GM23338 (cell line): ENCODE measurements at regions not wholly inside any gene's neighbourhood (a gene's known extent, or its start where the extent isn't known, plus 50 kb on each side); places are given as distances from the start of the nearest gene placed in this dataset.
A peak's percentile ranks its signal among the peaks of the same experiment; 100 is the strongest.

Source experiments
- ATAC-seq: fragments of 200-7000 bp; cut with Tn5 transposase; 3 replicates; pipeline ENCODE4 v1.9.1; 2020
- DNase-seq: peaks from one replicate; pipeline ENCODE4 v3.0.0-alpha.2; 2015; ENCODE audit warnings: low spot score
- H2AFZ ChIP-seq: fragments of 200-600 bp; sonication (generic); 2 replicates; pipeline ENCODE4 v1.8.0; 2016; ENCODE audit warnings: antibody characterized with exemption, mild to moderate bottlenecking, moderate library complexity
- H3F3A ChIP-seq: fragments of 200-600 bp; sonication (generic); replicated peaks from 2 replicates; pipeline ENCODE4 v1.8.0; 2017; ENCODE audit warnings: antibody characterized with exemption, mixed run types, low read depth
- H3K27ac ChIP-seq: fragments of 200-600 bp; sonication (generic); 2 replicates; pipeline ENCODE4 v1.6.1; 2016; ENCODE audit warnings: low read depth
- H3K27me3 ChIP-seq: fragments of 200-600 bp; sonication (generic); 2 replicates; pipeline ENCODE4 v1.8.0; 2016; ENCODE audit warnings: mild to moderate bottlenecking, mixed run types, moderate library complexity; ENCODE audit not compliant: insufficient read depth
- H3K36me3 ChIP-seq: fragments of 200-600 bp; sonication (generic); 2 replicates; pipeline ENCODE4 v1.8.0; 2016; ENCODE audit warnings: mild to moderate bottlenecking; ENCODE audit not compliant: insufficient read depth
- H3K4me1 ChIP-seq: fragments of 200-600 bp; sonication (generic); 2 replicates; pipeline ENCODE4 v1.8.0; 2016; ENCODE audit warnings: mild to moderate bottlenecking, moderate library complexity; ENCODE audit not compliant: insufficient read depth
- H3K4me2 ChIP-seq: fragments of 200-600 bp; sonication (generic); 2 replicates; pipeline ENCODE4 v1.7.1; 2017; ENCODE audit warnings: mixed run types
- H3K4me3 ChIP-seq: fragments of 200-600 bp; sonication (generic); 2 replicates; pipeline ENCODE4 v1.6.1; 2016; ENCODE audit warnings: mixed run types
- H3K79me2 ChIP-seq: fragments of 200-600 bp; sonication (generic); replicated peaks from 2 replicates; pipeline ENCODE4 v1.8.0; 2017; ENCODE audit warnings: mild to moderate bottlenecking; ENCODE audit not compliant: insufficient read depth
- H3K9me2 ChIP-seq: fragments of 200-600 bp; sonication (generic); 2 replicates; pipeline ENCODE4 v1.8.0; 2017; ENCODE audit not compliant: insufficient read depth
- H4K20me1 ChIP-seq: fragments of 200-600 bp; sonication (generic); replicated peaks from 2 replicates; pipeline ENCODE4 v1.8.0; 2017; ENCODE audit warnings: mild to moderate bottlenecking; ENCODE audit not compliant: insufficient read depth
- H3K27ac Mint-ChIP-seq: 2 replicates; pipeline ENCODE4 v1.8.0; 2020; ENCODE audit warnings: inconsistent platforms, mild to moderate bottlenecking, moderate library complexity, mixed read lengths
- H3K27me3 Mint-ChIP-seq: 3 replicates; pipeline ENCODE4 v1.8.0; 2022; ENCODE audit warnings: low read depth, mild to moderate bottlenecking, moderate library complexity, mixed read lengths, inconsistent platforms; ENCODE audit not compliant: insufficient read depth, poor library complexity
- H3K36me3 Mint-ChIP-seq: 3 replicates; pipeline ENCODE4 v1.8.0; 2021; ENCODE audit warnings: low read depth, mild to moderate bottlenecking, inconsistent platforms, moderate library complexity, mixed read lengths
- H3K4me1 Mint-ChIP-seq: 3 replicates; pipeline ENCODE4 v1.8.0; 2020; ENCODE audit warnings: mild to moderate bottlenecking, inconsistent platforms, mixed read lengths
- H3K4me3 Mint-ChIP-seq: 3 replicates; pipeline ENCODE4 v1.8.0; 2021; ENCODE audit warnings: moderate library complexity, mild to moderate bottlenecking, inconsistent platforms, mixed read lengths
- H3K9me3 Mint-ChIP-seq: 3 replicates; pipeline ENCODE4 v1.8.0; 2020; ENCODE audit warnings: moderate library complexity, mild to moderate bottlenecking, inconsistent platforms, mixed read lengths
- CREB1 ChIP-seq: fragments of 250-450 bp; sonication (Bioruptor Pico); IDR thresholded peaks from 2 replicates; pipeline ENCODE4 v1.5.0; 2020; ENCODE audit warnings: low read depth, mild to moderate bottlenecking, moderate library complexity
- EZH2 ChIP-seq: fragments of 200-600 bp; sonication (generic); IDR thresholded peaks from one replicate; pipeline ENCODE4 v1.8.0; 2017; ENCODE audit warnings: antibody characterized with exemption, mild to moderate bottlenecking, low read depth; ENCODE audit not compliant: unreplicated experiment
- EZH2phosphoT487 ChIP-seq: fragments of 200-600 bp; sonication (generic); IDR thresholded peaks from one replicate; pipeline ENCODE4 v1.8.1; 2018; ENCODE audit warnings: antibody characterized with exemption; ENCODE audit not compliant: unreplicated experiment
- JUNB ChIP-seq: IDR thresholded peaks from one replicate; pipeline ENCODE4 v1.6.1; 2016; ENCODE audit warnings: antibody characterized with exemption; ENCODE audit not compliant: unreplicated experiment
- NANOG ChIP-seq: IDR thresholded peaks from 2 replicates; pipeline ENCODE4 v1.6.1; 2016; ENCODE audit warnings: antibody characterized with exemption, borderline replicate concordance
- POLR2AphosphoS5 ChIP-seq: IDR thresholded peaks from 2 replicates; pipeline ENCODE4 v1.6.1; 2016; ENCODE audit warnings: antibody characterized with exemption, low read depth
- STAT1 ChIP-seq: IDR thresholded peaks from one replicate; pipeline ENCODE4 v1.6.1; 2016; ENCODE audit warnings: antibody characterized with exemption; ENCODE audit not compliant: unreplicated experiment
- ZNF114 ChIP-seq: fragments of 250-450 bp; sonication (Bioruptor Pico); IDR thresholded peaks from 2 replicates; pipeline ENCODE4 v1.5.0; 2020; ENCODE audit warnings: mild to moderate bottlenecking, moderate library complexity
- ZNF331 ChIP-seq: fragments of 250-450 bp; sonication (Bioruptor Pico); IDR thresholded peaks from 2 replicates; pipeline ENCODE4 v1.5.0; 2020; ENCODE audit warnings: low read depth, mild to moderate bottlenecking, moderate library complexity
- TF ChIP-seq, protein P1 (sequence below): IDR thresholded peaks from one replicate; pipeline ENCODE4 v1.6.1; 2018; ENCODE audit warnings: antibody characterized with exemption; ENCODE audit not compliant: unreplicated experiment
- TF ChIP-seq, protein P2 (sequence below): fragments of 250-450 bp; sonication (Bioruptor Pico); IDR thresholded peaks from 2 replicates; pipeline ENCODE4 v1.5.0; 2020; ENCODE audit warnings: mild to moderate bottlenecking, moderate library complexity
- TF ChIP-seq, protein P3 (sequence below): IDR thresholded peaks from 2 replicates; pipeline ENCODE4 v1.6.1; 2016; ENCODE audit warnings: antibody characterized with exemption
- TF ChIP-seq, protein P4 (sequence below), 2 experiments: fragments of 200-600 bp in 1 of 2; sonication (generic) in 1 of 2; conservative IDR thresholded peaks; 2 replicates each; pipeline versions ENCODE4 v1.5.1 to v1.6.1; 2016 to 2017; ENCODE audit warnings: antibody characterized with exemption in 2 of 2, low read depth in 2 of 2, mild to moderate bottlenecking in 2 of 2, moderate library complexity in 1 of 2

DNA sequence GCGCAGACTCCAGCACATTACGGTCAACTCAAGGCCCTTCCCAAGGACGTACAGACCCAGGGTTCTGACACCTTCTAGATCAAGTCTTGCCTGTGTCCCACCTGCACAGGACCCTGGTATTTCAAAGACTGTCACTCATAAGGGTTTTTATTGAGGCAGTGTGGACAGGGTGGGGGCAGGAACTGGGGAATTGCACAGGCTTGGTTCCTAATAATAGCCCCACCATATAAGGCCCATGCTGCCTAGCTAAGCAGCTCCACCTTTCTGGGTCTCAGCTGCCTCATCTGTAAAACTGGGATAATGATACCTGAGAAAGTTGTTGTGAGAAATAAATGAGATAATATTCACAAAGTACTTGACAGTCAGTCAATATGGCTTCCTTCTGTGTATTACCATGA is 55.3 kb upstream of the PUM1 start:
- H2AFZ ChIP-seq, result peak overlapping the region; percentile 76
- TF ChIP-seq ZNF114 (no peak), POLR2AphosphoS5 (no peak), CREB1 (no peak), STAT1 (no peak), EZH2phosphoT487 (no peak), ZNF331 (CRISPR knock-in tag) (no peak), NANOG (no peak), JUNB (no peak), EZH2 (no peak)
- TF ChIP-seq, protein P1, sequence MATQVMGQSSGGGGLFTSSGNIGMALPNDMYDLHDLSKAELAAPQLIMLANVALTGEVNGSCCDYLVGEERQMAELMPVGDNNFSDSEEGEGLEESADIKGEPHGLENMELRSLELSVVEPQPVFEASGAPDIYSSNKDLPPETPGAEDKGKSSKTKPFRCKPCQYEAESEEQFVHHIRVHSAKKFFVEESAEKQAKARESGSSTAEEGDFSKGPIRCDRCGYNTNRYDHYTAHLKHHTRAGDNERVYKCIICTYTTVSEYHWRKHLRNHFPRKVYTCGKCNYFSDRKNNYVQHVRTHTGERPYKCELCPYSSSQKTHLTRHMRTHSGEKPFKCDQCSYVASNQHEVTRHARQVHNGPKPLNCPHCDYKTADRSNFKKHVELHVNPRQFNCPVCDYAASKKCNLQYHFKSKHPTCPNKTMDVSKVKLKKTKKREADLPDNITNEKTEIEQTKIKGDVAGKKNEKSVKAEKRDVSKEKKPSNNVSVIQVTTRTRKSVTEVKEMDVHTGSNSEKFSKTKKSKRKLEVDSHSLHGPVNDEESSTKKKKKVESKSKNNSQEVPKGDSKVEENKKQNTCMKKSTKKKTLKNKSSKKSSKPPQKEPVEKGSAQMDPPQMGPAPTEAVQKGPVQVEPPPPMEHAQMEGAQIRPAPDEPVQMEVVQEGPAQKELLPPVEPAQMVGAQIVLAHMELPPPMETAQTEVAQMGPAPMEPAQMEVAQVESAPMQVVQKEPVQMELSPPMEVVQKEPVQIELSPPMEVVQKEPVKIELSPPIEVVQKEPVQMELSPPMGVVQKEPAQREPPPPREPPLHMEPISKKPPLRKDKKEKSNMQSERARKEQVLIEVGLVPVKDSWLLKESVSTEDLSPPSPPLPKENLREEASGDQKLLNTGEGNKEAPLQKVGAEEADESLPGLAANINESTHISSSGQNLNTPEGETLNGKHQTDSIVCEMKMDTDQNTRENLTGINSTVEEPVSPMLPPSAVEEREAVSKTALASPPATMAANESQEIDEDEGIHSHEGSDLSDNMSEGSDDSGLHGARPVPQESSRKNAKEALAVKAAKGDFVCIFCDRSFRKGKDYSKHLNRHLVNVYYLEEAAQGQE, result no peak
- TF ChIP-seq, protein P2, sequence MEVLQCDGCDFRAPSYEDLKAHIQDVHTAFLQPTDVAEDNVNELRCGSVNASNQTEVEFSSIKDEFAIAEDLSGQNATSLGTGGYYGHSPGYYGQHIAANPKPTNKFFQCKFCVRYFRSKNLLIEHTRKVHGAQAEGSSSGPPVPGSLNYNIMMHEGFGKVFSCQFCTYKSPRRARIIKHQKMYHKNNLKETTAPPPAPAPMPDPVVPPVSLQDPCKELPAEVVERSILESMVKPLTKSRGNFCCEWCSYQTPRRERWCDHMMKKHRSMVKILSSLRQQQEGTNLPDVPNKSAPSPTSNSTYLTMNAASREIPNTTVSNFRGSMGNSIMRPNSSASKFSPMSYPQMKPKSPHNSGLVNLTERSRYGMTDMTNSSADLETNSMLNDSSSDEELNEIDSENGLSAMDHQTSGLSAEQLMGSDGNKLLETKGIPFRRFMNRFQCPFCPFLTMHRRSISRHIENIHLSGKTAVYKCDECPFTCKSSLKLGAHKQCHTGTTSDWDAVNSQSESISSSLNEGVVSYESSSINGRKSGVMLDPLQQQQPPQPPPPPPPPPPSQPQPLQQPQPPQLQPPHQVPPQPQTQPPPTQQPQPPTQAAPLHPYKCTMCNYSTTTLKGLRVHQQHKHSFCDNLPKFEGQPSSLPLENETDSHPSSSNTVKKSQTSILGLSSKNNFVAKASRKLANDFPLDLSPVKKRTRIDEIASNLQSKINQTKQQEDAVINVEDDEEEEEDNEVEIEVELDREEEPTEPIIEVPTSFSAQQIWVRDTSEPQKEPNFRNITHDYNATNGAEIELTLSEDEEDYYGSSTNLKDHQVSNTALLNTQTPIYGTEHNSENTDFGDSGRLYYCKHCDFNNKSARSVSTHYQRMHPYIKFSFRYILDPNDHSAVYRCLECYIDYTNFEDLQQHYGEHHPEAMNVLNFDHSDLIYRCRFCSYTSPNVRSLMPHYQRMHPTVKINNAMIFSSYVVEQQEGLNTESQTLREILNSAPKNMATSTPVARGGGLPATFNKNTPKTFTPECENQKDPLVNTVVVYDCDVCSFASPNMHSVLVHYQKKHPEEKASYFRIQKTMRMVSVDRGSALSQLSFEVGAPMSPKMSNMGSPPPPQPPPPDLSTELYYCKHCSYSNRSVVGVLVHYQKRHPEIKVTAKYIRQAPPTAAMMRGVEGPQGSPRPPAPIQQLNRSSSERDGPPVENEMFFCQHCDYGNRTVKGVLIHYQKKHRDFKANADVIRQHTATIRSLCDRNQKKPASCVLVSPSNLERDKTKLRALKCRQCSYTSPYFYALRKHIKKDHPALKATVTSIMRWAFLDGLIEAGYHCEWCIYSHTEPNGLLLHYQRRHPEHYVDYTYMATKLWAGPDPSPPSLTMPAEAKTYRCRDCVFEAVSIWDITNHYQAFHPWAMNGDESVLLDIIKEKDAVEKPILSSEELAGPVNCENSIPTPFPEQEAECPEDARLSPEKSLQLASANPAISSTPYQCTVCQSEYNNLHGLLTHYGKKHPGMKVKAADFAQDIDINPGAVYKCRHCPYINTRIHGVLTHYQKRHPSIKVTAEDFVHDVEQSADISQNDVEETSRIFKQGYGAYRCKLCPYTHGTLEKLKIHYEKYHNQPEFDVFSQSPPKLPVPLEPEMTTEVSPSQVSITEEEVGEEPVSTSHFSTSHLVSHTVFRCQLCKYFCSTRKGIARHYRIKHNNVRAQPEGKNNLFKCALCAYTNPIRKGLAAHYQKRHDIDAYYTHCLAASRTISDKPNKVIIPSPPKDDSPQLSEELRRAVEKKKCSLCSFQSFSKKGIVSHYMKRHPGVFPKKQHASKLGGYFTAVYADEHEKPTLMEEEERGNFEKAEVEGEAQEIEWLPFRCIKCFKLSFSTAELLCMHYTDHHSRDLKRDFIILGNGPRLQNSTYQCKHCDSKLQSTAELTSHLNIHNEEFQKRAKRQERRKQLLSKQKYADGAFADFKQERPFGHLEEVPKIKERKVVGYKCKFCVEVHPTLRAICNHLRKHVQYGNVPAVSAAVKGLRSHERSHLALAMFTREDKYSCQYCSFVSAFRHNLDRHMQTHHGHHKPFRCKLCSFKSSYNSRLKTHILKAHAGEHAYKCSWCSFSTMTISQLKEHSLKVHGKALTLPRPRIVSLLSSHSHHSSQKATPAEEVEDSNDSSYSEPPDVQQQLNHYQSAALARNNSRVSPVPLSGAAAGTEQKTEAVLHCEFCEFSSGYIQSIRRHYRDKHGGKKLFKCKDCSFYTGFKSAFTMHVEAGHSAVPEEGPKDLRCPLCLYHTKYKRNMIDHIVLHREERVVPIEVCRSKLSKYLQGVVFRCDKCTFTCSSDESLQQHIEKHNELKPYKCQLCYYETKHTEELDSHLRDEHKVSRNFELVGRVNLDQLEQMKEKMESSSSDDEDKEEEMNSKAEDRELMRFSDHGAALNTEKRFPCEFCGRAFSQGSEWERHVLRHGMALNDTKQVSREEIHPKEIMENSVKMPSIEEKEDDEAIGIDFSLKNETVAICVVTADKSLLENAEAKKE (CRISPR knock-in tag), result no peak
- TF ChIP-seq, protein P3, sequence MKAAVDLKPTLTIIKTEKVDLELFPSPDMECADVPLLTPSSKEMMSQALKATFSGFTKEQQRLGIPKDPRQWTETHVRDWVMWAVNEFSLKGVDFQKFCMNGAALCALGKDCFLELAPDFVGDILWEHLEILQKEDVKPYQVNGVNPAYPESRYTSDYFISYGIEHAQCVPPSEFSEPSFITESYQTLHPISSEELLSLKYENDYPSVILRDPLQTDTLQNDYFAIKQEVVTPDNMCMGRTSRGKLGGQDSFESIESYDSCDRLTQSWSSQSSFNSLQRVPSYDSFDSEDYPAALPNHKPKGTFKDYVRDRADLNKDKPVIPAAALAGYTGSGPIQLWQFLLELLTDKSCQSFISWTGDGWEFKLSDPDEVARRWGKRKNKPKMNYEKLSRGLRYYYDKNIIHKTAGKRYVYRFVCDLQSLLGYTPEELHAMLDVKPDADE, result no peak
- TF ChIP-seq, protein P4, sequence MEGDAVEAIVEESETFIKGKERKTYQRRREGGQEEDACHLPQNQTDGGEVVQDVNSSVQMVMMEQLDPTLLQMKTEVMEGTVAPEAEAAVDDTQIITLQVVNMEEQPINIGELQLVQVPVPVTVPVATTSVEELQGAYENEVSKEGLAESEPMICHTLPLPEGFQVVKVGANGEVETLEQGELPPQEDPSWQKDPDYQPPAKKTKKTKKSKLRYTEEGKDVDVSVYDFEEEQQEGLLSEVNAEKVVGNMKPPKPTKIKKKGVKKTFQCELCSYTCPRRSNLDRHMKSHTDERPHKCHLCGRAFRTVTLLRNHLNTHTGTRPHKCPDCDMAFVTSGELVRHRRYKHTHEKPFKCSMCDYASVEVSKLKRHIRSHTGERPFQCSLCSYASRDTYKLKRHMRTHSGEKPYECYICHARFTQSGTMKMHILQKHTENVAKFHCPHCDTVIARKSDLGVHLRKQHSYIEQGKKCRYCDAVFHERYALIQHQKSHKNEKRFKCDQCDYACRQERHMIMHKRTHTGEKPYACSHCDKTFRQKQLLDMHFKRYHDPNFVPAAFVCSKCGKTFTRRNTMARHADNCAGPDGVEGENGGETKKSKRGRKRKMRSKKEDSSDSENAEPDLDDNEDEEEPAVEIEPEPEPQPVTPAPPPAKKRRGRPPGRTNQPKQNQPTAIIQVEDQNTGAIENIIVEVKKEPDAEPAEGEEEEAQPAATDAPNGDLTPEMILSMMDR (conservative IDR thresholded peaks at IDR 0.05; ENCODE audit: low read depth in 2 of 2), result no peak
- Mint-ChIP-seq H3K4me1 (peaks cover 16% of the 10 kb centered on the region), H3K9me3 (no peaks in the 10 kb centered on the region), H3K27me3 (peaks cover 7% of the 10 kb centered on the region), H3K36me3 (no peaks in the 10 kb centered on the region), H3K4me3 (no peak overlapping the region), H3K27ac (no peak overlapping the region)
- no peaks in the 10 kb centered on the region for H3K9me2 ChIP-seq
- no peaks in the 10 kb centered on the region for H3K79me2 ChIP-seq
- no peaks in the 10 kb centered on the region for H3K36me3 ChIP-seq
- H3K4me1 ChIP-seq, result peaks cover 5% of the 10 kb centered on the region; the same call in 1 of the 2 replicates
- H3K4me3 ChIP-seq, result no peak overlapping the region
- H3K4me2 ChIP-seq, result no peak overlapping the region
- H3K27ac ChIP-seq, result no peak overlapping the region
- ATAC-seq, result no peak
- H4K20me1 ChIP-seq, result no peaks in the 10 kb centered on the region
- H3K27me3 ChIP-seq, result no peaks in the 10 kb centered on the region
- no peak for DNase-seq
- H3F3A ChIP-seq, result 0 out of 2 replicates have a peak, but pooled peaks cover 4% of the 10 kb centered on the region
